Endodermal cell (in vitro differentiated cells): ENCODE measurements at regions not wholly inside any gene's neighbourhood (a gene's known extent, or its start where the extent isn't known, plus 50 kb on each side); places are given as distances from the start of the nearest gene placed in this dataset.

Experiments
- DNase-seq: peaks from one replicate; pipeline ENCODE4 v3.0.0-alpha.2; 2017
- H3K27ac ChIP-seq: 2 replicates; pipeline ENCODE4 v1.5.1; 2013; ENCODE audit warnings: mild to moderate bottlenecking, low read depth, low read length, moderate library complexity
- H3K27me3 ChIP-seq: 2 replicates; pipeline ENCODE4 v1.6.1; 2013; ENCODE audit warnings: mild to moderate bottlenecking, low read length, moderate library complexity; ENCODE audit not compliant: insufficient read depth, control insufficient read depth, poor library complexity, severe bottlenecking
- H3K36me3 ChIP-seq: 2 replicates; pipeline ENCODE4 v1.7.0; 2013; ENCODE audit warnings: mild to moderate bottlenecking, low read length, moderate library complexity; ENCODE audit not compliant: control insufficient read depth, insufficient read depth
- H3K4me1 ChIP-seq: one replicate; pipeline ENCODE4 v1.7.0; 2013; ENCODE audit warnings: low read length; ENCODE audit not compliant: control insufficient read depth, insufficient read depth
- H3K4me3 ChIP-seq: 2 replicates; pipeline ENCODE4 v1.5.1; 2013; ENCODE audit warnings: mild to moderate bottlenecking, low read length, moderate library complexity
- H3K9ac ChIP-seq: 2 replicates; pipeline ENCODE4 v1.6.1; 2013; ENCODE audit warnings: mild to moderate bottlenecking, low read length, moderate library complexity; ENCODE audit not compliant: poor library complexity, severe bottlenecking; ENCODE audit errors: extremely low read depth
- H3K9me3 ChIP-seq: 2 replicates; pipeline ENCODE4 v1.6.1; 2013; ENCODE audit warnings: mild to moderate bottlenecking, low read length, moderate library complexity; ENCODE audit not compliant: control insufficient read depth
- H3K27ac Mint-ChIP-seq: 2 replicates; pipeline ENCODE4 v1.8.0; 2020; ENCODE audit warnings: mixed read lengths
- H3K27me3 Mint-ChIP-seq: 2 replicates; pipeline ENCODE4 v1.8.0; 2021; ENCODE audit warnings: mild to moderate bottlenecking, mixed read lengths; ENCODE audit not compliant: insufficient read depth
- H3K36me3 Mint-ChIP-seq: 2 replicates; pipeline ENCODE4 v1.8.0; 2020; ENCODE audit warnings: low read depth, mixed read lengths
- H3K4me1 Mint-ChIP-seq: 2 replicates; pipeline ENCODE4 v1.8.0; 2020; ENCODE audit warnings: mixed read lengths
- H3K4me3 Mint-ChIP-seq: 2 replicates; pipeline ENCODE4 v1.8.0; 2020; ENCODE audit warnings: mild to moderate bottlenecking, moderate library complexity, mixed read lengths
- H3K9me3 Mint-ChIP-seq: 2 replicates; pipeline ENCODE4 v1.8.0; 2020; ENCODE audit warnings: mild to moderate bottlenecking, mixed read lengths
- CTCF ChIP-seq: fragments of 200-600 bp; sonication (generic); conservative IDR thresholded peaks from 2 replicates; pipeline ENCODE4 v1.5.0; 2021; ENCODE audit warnings: antibody characterized with exemption, mild to moderate bottlenecking
- WGBS, 2 experiments: methylation state at CpG; one replicate each; pipeline versions ENCODE4 v1.1.5 to v1.1.7; 2013; ENCODE audit warnings: missing lambda C conversion rate in 2 of 2, mixed read lengths in 1 of 2; ENCODE audit not compliant: insufficient coverage in 1 of 2, insufficient read length in 1 of 2; 5-methylcytosine and 5-hydroxymethylcytosine counted together

- no peak for TF ChIP-seq CTCF
- DNase-seq, result no peak
- Histone ChIP-seq H3K4me1 (no peaks in the 10 kb centered on the region), H3K9me3 (no peaks in the 10 kb centered on the region), H3K27ac (no peak overlapping the region), H3K36me3 (no peaks in the 10 kb centered on the region), H3K9ac (no peak overlapping the region), H3K27me3 (no peaks in the 10 kb centered on the region), H3K4me3 (no peak overlapping the region)
- Mint-ChIP-seq H3K27ac (no peak overlapping the region), H3K27me3 (no peaks in the 10 kb centered on the region), H3K9me3 (peaks cover 10% of the 10 kb centered on the region), H3K4me3 (no peak overlapping the region), H3K4me1 (no peaks in the 10 kb centered on the region), H3K36me3 (no peaks in the 10 kb centered on the region)
- 73 to 77% methylated on average over 6 of the region's 6 CpGs for WGBS, 2 experiments
Observed at GRCh38 chr15:98164986-98165385, 204.5 kb downstream of the ARRDC4 start.

- no peak overlapping the region for H3K9ac ChIP-seq
- no peaks in the 10 kb centered on the region for H3K36me3 ChIP-seq
- DNase-seq, result no peak
- no peak overlapping the region for H3K27ac Mint-ChIP-seq
- no peaks in the 10 kb centered on the region for H3K4me1 ChIP-seq
- no peaks in the 10 kb centered on the region for H3K27me3 ChIP-seq
- no peaks in the 10 kb centered on the region for H3K36me3 Mint-ChIP-seq
- no peak overlapping the region for H3K4me3 Mint-ChIP-seq
- H3K4me3 ChIP-seq, result no peak overlapping the region
- TF ChIP-seq CTCF, result no peak
- no peaks in the 10 kb centered on the region for H3K9me3 ChIP-seq
- H3K27ac ChIP-seq, result no peak overlapping the region
- no peaks in the 10 kb centered on the region for H3K4me1 Mint-ChIP-seq
- no peaks in the 10 kb centered on the region for H3K27me3 Mint-ChIP-seq
- H3K9me3 Mint-ChIP-seq, result no peaks in the 10 kb centered on the region
- WGBS, 2 experiments, result 87 to 100% methylated on average over 1 to 4 of the region's 4 CpGs
Observed at GRCh38 chr15:98167722-98168268, 207.3 kb downstream of the ARRDC4 start.

GRCh38 chr15:98169551-98169950, 209.0 kb downstream of the ARRDC4 start:
- H3K4me1 ChIP-seq, result no peaks in the 10 kb centered on the region
- H3K9me3 ChIP-seq, result no peaks in the 10 kb centered on the region
- DNase-seq, result no peak
- H3K4me3 Mint-ChIP-seq, result no peak overlapping the region
- no peaks in the 10 kb centered on the region for H3K36me3 ChIP-seq
- no peaks in the 10 kb centered on the region for H3K27me3 Mint-ChIP-seq
- no peak overlapping the region for H3K27ac ChIP-seq
- no peak overlapping the region for H3K27ac Mint-ChIP-seq
- peaks cover 6% of the 10 kb centered on the region for H3K4me1 Mint-ChIP-seq
- 87 to 94% methylated on average over 5 to 8 of the region's 9 CpGs for WGBS, 2 experiments
- no peaks in the 10 kb centered on the region for H3K36me3 Mint-ChIP-seq
- no peak overlapping the region for H3K4me3 ChIP-seq
- TF ChIP-seq CTCF, result no peak
- H3K27me3 ChIP-seq, result no peaks in the 10 kb centered on the region
- H3K9me3 Mint-ChIP-seq, result no peaks in the 10 kb centered on the region
- no peak overlapping the region for H3K9ac ChIP-seq
